GM12891 (cell line): ENCODE measurements at regions not wholly inside any gene's neighbourhood (a gene's known extent, or its start where the extent isn't known, plus 50 kb on each side); places are given as distances from the start of the nearest gene placed in this dataset.

Experiments used
- POLR2A ChIP-seq: IDR thresholded peaks from 2 replicates; pipeline ENCODE4 v1.6.1; 2011; ENCODE audit warnings: low read depth, low read length, control low read depth
- POLR2AphosphoS5 ChIP-seq: IDR thresholded peaks from 2 replicates; pipeline ENCODE4 v1.6.1; 2011; ENCODE audit warnings: low read depth, low read length, control low read depth

GRCh38 chrY:13830089-13830488 is 126.4 kb downstream of the TMSB4Y start:
- TF ChIP-seq POLR2AphosphoS5, result no peak
- TF ChIP-seq POLR2A, result no peak
